Glutamatergic neuron (in vitro differentiated cells): ENCODE measurements at regions not wholly inside any gene's neighbourhood (a gene's known extent, or its start where the extent isn't known, plus 50 kb on each side); places are given as distances from the start of the nearest gene placed in this dataset.

ENCODE experiments used
- DNase-seq: peaks from one replicate; pipeline ENCODE4 v3.0.0; 2022
- H3K27ac Mint-ChIP-seq: one replicate; pipeline ENCODE4 v1.8.0; 2020; ENCODE audit warnings: mild to moderate bottlenecking, mixed read lengths, inconsistent platforms; ENCODE audit not compliant: unreplicated experiment
- H3K27me3 Mint-ChIP-seq: one replicate; pipeline ENCODE4 v1.8.0; 2020; ENCODE audit warnings: mild to moderate bottlenecking, moderate library complexity, mixed read lengths, inconsistent platforms; ENCODE audit not compliant: unreplicated experiment
- H3K36me3 Mint-ChIP-seq: one replicate; pipeline ENCODE4 v1.8.0; 2020; ENCODE audit warnings: mild to moderate bottlenecking, mixed read lengths, inconsistent platforms; ENCODE audit not compliant: unreplicated experiment
- H3K4me1 Mint-ChIP-seq: one replicate; pipeline ENCODE4 v1.8.0; 2020; ENCODE audit warnings: mild to moderate bottlenecking, low read depth, mixed read lengths, inconsistent platforms; ENCODE audit not compliant: unreplicated experiment
- H3K4me3 Mint-ChIP-seq: one replicate; pipeline ENCODE4 v1.8.0; 2020; ENCODE audit warnings: mild to moderate bottlenecking, mixed read lengths, inconsistent platforms; ENCODE audit not compliant: unreplicated experiment
- H3K9me3 Mint-ChIP-seq: one replicate; pipeline ENCODE4 v1.8.0; 2020; ENCODE audit warnings: mild to moderate bottlenecking, moderate library complexity, mixed read lengths, inconsistent platforms; ENCODE audit not compliant: unreplicated experiment
- TF ChIP-seq, protein P1 (sequence below): fragments of 200-600 bp; sonication (generic); IDR thresholded peaks from one replicate; pipeline ENCODE4 v1.5.0; 2021; ENCODE audit not compliant: partially characterized antibody, unreplicated experiment

GRCh38 chr13:44196196-44196751, 177.3 kb upstream of the SERP2 start:
- Mint-ChIP-seq H3K9me3 (peaks cover 2% of the 10 kb centered on the region), H3K27ac (no peak overlapping the region), H3K4me1 (peaks cover 1% of the 10 kb centered on the region), H3K4me3 (no peak overlapping the region), H3K27me3 (no peaks in the 10 kb centered on the region), H3K36me3 (no peaks in the 10 kb centered on the region)
- TF ChIP-seq, protein P1, sequence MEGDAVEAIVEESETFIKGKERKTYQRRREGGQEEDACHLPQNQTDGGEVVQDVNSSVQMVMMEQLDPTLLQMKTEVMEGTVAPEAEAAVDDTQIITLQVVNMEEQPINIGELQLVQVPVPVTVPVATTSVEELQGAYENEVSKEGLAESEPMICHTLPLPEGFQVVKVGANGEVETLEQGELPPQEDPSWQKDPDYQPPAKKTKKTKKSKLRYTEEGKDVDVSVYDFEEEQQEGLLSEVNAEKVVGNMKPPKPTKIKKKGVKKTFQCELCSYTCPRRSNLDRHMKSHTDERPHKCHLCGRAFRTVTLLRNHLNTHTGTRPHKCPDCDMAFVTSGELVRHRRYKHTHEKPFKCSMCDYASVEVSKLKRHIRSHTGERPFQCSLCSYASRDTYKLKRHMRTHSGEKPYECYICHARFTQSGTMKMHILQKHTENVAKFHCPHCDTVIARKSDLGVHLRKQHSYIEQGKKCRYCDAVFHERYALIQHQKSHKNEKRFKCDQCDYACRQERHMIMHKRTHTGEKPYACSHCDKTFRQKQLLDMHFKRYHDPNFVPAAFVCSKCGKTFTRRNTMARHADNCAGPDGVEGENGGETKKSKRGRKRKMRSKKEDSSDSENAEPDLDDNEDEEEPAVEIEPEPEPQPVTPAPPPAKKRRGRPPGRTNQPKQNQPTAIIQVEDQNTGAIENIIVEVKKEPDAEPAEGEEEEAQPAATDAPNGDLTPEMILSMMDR: no peak
- DNase-seq: no peak

GRCh38 chr13:44197791-44198770, 175.5 kb upstream of the SERP2 start:
- no peaks in the 10 kb centered on the region for H3K36me3 Mint-ChIP-seq
- TF ChIP-seq, protein P1: no peak
- peaks cover 2% of the 10 kb centered on the region for H3K9me3 Mint-ChIP-seq
- H3K27me3 Mint-ChIP-seq: no peaks in the 10 kb centered on the region
- no peak overlapping the region for H3K4me3 Mint-ChIP-seq
- no peak overlapping the region for H3K27ac Mint-ChIP-seq
- no peaks in the 10 kb centered on the region for H3K4me1 Mint-ChIP-seq
- no peak for DNase-seq

GRCh38 chr13:44198826-44199225, 174.8 kb upstream of the SERP2 start:
- no peak for DNase-seq
- no peaks in the 10 kb centered on the region for H3K4me1 Mint-ChIP-seq
- H3K36me3 Mint-ChIP-seq: no peaks in the 10 kb centered on the region
- no peaks in the 10 kb centered on the region for H3K27me3 Mint-ChIP-seq
- H3K9me3 Mint-ChIP-seq: peaks cover 2% of the 10 kb centered on the region
- TF ChIP-seq, protein P1: no peak
- no peak overlapping the region for H3K27ac Mint-ChIP-seq
- H3K4me3 Mint-ChIP-seq: no peak overlapping the region

- Mint-ChIP-seq H3K9me3 (peaks cover 2% of the 10 kb centered on the region), H3K36me3 (no peaks in the 10 kb centered on the region), H3K4me3 (no peak overlapping the region), H3K4me1 (no peaks in the 10 kb centered on the region), H3K27ac (no peak overlapping the region), H3K27me3 (no peaks in the 10 kb centered on the region)
- TF ChIP-seq, protein P1: no peak
- DNase-seq: no peak
Measured at GRCh38 chr13:44199627-44200207, 173.9 kb upstream of the SERP2 start.

DNA sequence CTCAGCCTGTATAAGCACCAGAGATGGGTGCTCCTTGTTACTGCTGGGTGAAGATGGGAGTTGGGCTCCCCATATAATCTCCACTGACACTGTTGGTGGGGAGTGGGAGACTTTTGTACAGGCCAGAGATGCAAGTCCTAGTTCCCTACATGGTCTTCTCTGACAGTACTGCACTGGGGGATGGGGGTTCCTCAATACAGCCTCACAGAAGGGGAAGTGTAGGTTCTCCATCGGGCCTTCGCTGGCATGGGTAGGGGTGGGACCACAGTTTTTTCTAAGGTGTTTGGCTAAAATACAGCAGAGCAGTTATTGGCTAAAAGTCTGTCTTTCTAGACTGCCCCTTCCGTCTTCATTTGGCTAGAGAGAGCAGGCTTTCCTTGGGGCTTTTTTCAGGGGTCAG, 167.2 kb upstream of the SERP2 start:
- H3K4me1 Mint-ChIP-seq: no peaks in the 10 kb centered on the region
- H3K27me3 Mint-ChIP-seq: peaks cover 2% of the 10 kb centered on the region
- H3K9me3 Mint-ChIP-seq: peaks cover 5% of the 10 kb centered on the region
- DNase-seq: no peak
- TF ChIP-seq, protein P1: no peak
- H3K36me3 Mint-ChIP-seq: peaks cover 4% of the 10 kb centered on the region
- H3K4me3 Mint-ChIP-seq: no peak overlapping the region
- H3K27ac Mint-ChIP-seq: no peak overlapping the region
